K562 (cell line): ENCODE measurements at regions not wholly inside any gene's neighbourhood (a gene's known extent, or its start where the extent isn't known, plus 50 kb on each side); places are given as distances from the start of the nearest gene placed in this dataset.

ENCODE experiments used
- ATAC-seq: fragments of 200-7000 bp; cut with Tn5 transposase; 3 replicates; pipeline ENCODE4 v1.9.1; 2020; ENCODE audit warnings: moderate library complexity
- BruUV-seq: library from RNA; stranded (reverse); fragments of 400-500 nt; replicated peaks from 2 replicates; lab custom pipeline; 2021; lab: Mats Ljungman, UMichigan
- CTCF ChIA-PET: fragments of 300-600 bp; formaldehyde crosslinking; extraction: SDS; loops from one replicate; lab custom pipeline; 2021; ENCODE audit warnings: low intra/inter-chr PET ratio; lab: Yijun Ruan, JAX
- POLR2A ChIA-PET: fragments of 300-600, 350-650 bp; sonication (Branson Sonifier 250); formaldehyde crosslinking; extraction: SDS; loops from one replicate; lab custom pipeline; 2021; ENCODE audit warnings: antibody characterized with exemption, inconsistent platforms; lab: Yijun Ruan, JAX
- DNase-seq, 4 experiments: peaks; one replicate each; pipeline versions ENCODE4 v3.0.0 to v3.0.0-alpha.2; 2011 to 2018; ENCODE audit warnings: low spot score in 3 of 4, mixed read lengths in 3 of 4; ENCODE audit errors: extremely low read depth in 1 of 4
- FAIRE-seq: peaks from 2 replicates; lab custom pipeline; 2011; peaks lifted over from hg19 to GRCh38; lab: Jason Lieb, UNC
- H2AFZ ChIP-seq: 2 replicates; pipeline ENCODE4 v1.6.0; 2011; ENCODE audit warnings: low read depth, low read length, control low read depth, inconsistent platforms
- H3K27ac ChIP-seq: fragments of 200-600 bp; 3 replicates; pipeline ENCODE4 v1.8.0; 2011; ENCODE audit warnings: low read depth, mild to moderate bottlenecking, control low read depth, inconsistent platforms, low read length, moderate library complexity, mixed read lengths; ENCODE audit errors: extremely low read depth
- H3K27me3 ChIP-seq, 2 experiments: fragments of 300-600 bp in 1 of 2; 2 replicates in 1 of 2; 3 replicates in 1 of 2; pipeline versions ENCODE4 v1.6.0 to v1.8.0; 2011; ENCODE audit warnings: inconsistent platforms in 2 of 2, low read length in 2 of 2, mild to moderate bottlenecking in 1 of 2, mixed read lengths in 1 of 2, moderate library complexity in 1 of 2; ENCODE audit not compliant: control insufficient read depth in 2 of 2, insufficient read depth in 2 of 2
- H3K36me3 ChIP-seq: fragments of 300-600 bp; 3 replicates; pipeline ENCODE4 v1.8.0; 2011; ENCODE audit warnings: mild to moderate bottlenecking, low read length, inconsistent platforms; ENCODE audit not compliant: control insufficient read depth, insufficient read depth
- H3K4me1 ChIP-seq, 2 experiments: fragments of 200-600 bp in 1 of 2; replicated peaks in 1 of 2; 2 replicates in 1 of 2; 3 replicates in 1 of 2; pipeline versions ENCODE4 v1.5.1 to v1.8.0; 2011; ENCODE audit warnings: inconsistent platforms in 2 of 2, low read length in 2 of 2, mild to moderate bottlenecking in 1 of 2, mixed read lengths in 1 of 2, moderate library complexity in 1 of 2; ENCODE audit not compliant: control insufficient read depth in 2 of 2, insufficient read depth in 2 of 2
- H3K4me2 ChIP-seq: 2 replicates; pipeline ENCODE4 v1.6.1; 2011; ENCODE audit warnings: low read length, control low read depth, inconsistent platforms, mixed read lengths; ENCODE audit not compliant: insufficient read depth
- H3K4me3 ChIP-seq: fragments of 200-600 bp; sonication (generic), shearing (Covaris generic); 2 replicates; pipeline ENCODE4 v1.5.1; 2016; ENCODE audit warnings: control low read depth, inconsistent platforms
- H3K79me2 ChIP-seq: fragments of 200-600 bp; 3 replicates; pipeline ENCODE4 v1.8.0; 2011; ENCODE audit warnings: low read length, inconsistent platforms; ENCODE audit not compliant: control insufficient read depth, insufficient read depth
- H3K9ac ChIP-seq, 2 experiments: 2 replicates each; pipeline versions ENCODE4 v1.6.0 to v1.6.1; 2011; ENCODE audit warnings: low read depth in 2 of 2, low read length in 2 of 2, control low read depth in 1 of 2, inconsistent platforms in 1 of 2, mild to moderate bottlenecking in 1 of 2, mixed read lengths in 1 of 2; ENCODE audit not compliant: insufficient read depth in 1 of 2
- H3K9me1 ChIP-seq: one replicate; pipeline ENCODE4 v1.6.0; 2011; ENCODE audit warnings: inconsistent platforms, mild to moderate bottlenecking, low read length, moderate library complexity; ENCODE audit not compliant: control insufficient read depth, insufficient read depth
- H3K9me3 ChIP-seq: replicated peaks from 2 replicates; pipeline ENCODE4 v1.5.1; 2011; ENCODE audit warnings: low read depth, low read length, inconsistent platforms; ENCODE audit not compliant: control insufficient read depth, insufficient read depth
- H4K20me1 ChIP-seq: replicated peaks from 2 replicates; pipeline ENCODE4 v1.6.1; 2011; ENCODE audit warnings: low read length, inconsistent platforms, mixed read lengths; ENCODE audit not compliant: control insufficient read depth, insufficient read depth
- CSDE1 ChIP-seq, 2 experiments: fragments of 450-650 bp; IDR thresholded peaks; 2 replicates each; pipeline ENCODE4 v1.6.1; 2016; ENCODE audit warnings: mild to moderate bottlenecking in 1 of 2
- DACH1 ChIP-seq: fragments of 450-650 bp; IDR thresholded peaks from 2 replicates; pipeline ENCODE4 v1.6.1; 2018; ENCODE audit not compliant: partially characterized antibody
- DNMT1 ChIP-seq: fragments of 450-650 bp; IDR thresholded peaks from 2 replicates; pipeline ENCODE4 v1.6.1; 2016; ENCODE audit warnings: antibody characterized with exemption, mild to moderate bottlenecking
- HMG20B ChIP-seq: fragments of 250-450 bp; sonication (Bioruptor Pico); IDR thresholded peaks from 2 replicates; pipeline ENCODE4 v1.5.0; 2021; ENCODE audit warnings: mild to moderate bottlenecking
- NCOA4 ChIP-seq: fragments of 450-650 bp; IDR thresholded peaks from 2 replicates; pipeline ENCODE4 v1.6.1; 2018; ENCODE audit warnings: mild to moderate bottlenecking; ENCODE audit not compliant: partially characterized antibody
- POLR2AphosphoS2 ChIP-seq: IDR thresholded peaks from 2 replicates; pipeline ENCODE4 v1.6.1; 2012; ENCODE audit warnings: low read length, improper control_type of control experiment
- POLR2G ChIP-seq: fragments of 200-400 bp; formaldehyde crosslinking; IDR thresholded peaks from 2 replicates; pipeline ENCODE4 v1.6.1; 2017; ENCODE audit warnings: low read depth, mild to moderate bottlenecking, antibody characterized with exemption, low read length, moderate library complexity
- SRSF7 ChIP-seq: fragments of 200-400 bp; formaldehyde crosslinking; optimal IDR thresholded peaks from 2 replicates; pipeline ENCODE3; 2017; ENCODE audit warnings: mild to moderate bottlenecking, low read depth, low read length
- TBP ChIP-seq: optimal IDR thresholded peaks from 2 replicates; pipeline ENCODE3; 2011; ENCODE audit warnings: low read depth, low read length, improper control_type of control experiment
- TSC22D4 ChIP-seq: fragments of 450-650 bp; IDR thresholded peaks from 2 replicates; pipeline ENCODE4 v1.6.1; 2016; ENCODE audit warnings: missing genetic modification characterization, missing biosample characterization, control low read depth
- ZNF253 ChIP-seq: fragments of 250-450 bp; sonication (Bioruptor Pico); conservative IDR thresholded peaks from 2 replicates; pipeline ENCODE4 v1.6.1; 2021; ENCODE audit warnings: mild to moderate bottlenecking
- ZNF507 ChIP-seq: conservative IDR thresholded peaks from 2 replicates; pipeline ENCODE4 v1.6.1; 2017; ENCODE audit warnings: missing genetic modification characterization, missing compliant biosample characterization
- ZNF77 ChIP-seq: fragments of 250-450 bp; sonication (Bioruptor Pico); IDR thresholded peaks from 2 replicates; pipeline ENCODE4 v1.5.0; 2020
- WGBS: fragments of 100-300 bp; shearing (Covaris generic); methylation state at CpG from one replicate; pipeline ENCODE4 v1.1.6; 2016; ENCODE audit warnings: low coverage, mixed read lengths; ENCODE audit not compliant: insufficient coverage; ENCODE audit errors: missing lambda C conversion rate; 5-methylcytosine and 5-hydroxymethylcytosine counted together
- in situ Hi-C: fragments of 300-500 bp; cut with MboI; formaldehyde crosslinking; loops from 4 replicates; pipeline ENCODE4 v1.15.0; 2018; ENCODE audit warnings: inconsistent platforms, mixed read lengths
- intact Hi-C: fragments of 100-400 bp; cut with micrococcal nuclease; formaldehyde crosslinking; loops from 2 replicates; pipeline ENCODE4 v1.14.2; 2022
- TF ChIP-seq, protein P1 (sequence below): sonication (generic); formaldehyde crosslinking; IDR thresholded peaks from 2 replicates; pipeline ENCODE4 v1.8.1; 2022; ENCODE audit warnings: missing genetic modification reagents
- TF ChIP-seq, protein P2 (sequence below): fragments of 450-650 bp; IDR thresholded peaks from 2 replicates; pipeline ENCODE4 v1.6.1; 2016; ENCODE audit warnings: antibody characterized with exemption
- TF ChIP-seq, protein P3 (sequence below): fragments of 450-650 bp; formaldehyde crosslinking; IDR thresholded peaks from 2 replicates; pipeline ENCODE4 v1.4.0; 2020; ENCODE audit warnings: mild to moderate bottlenecking

DNA sequence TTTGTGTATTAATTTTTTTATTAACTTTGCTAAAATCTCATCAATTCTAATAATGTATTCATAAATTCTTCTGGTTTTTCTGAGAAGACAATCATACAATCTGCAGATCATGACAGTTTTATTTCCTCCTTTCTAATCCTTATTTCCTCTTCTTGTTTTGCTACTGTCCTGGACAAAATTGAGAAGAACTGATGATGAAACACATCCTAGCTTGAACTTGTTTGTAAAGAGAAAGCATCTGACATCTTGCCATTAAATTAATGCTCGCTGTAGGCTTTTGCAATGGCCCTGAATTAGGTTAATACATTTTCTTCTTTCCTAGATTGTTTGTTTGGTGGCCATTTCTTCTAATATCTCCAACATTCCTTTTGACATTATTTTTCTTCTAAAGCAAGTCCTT is 110.9 kb upstream of the TPM1 start:
- 0% methylated on average over 1 of the region's 1 CpG for WGBS
- Histone ChIP-seq H3K4me1 (peaks cover 0 to 2% of the 10 kb centered on the region in 2 experiments; a peak in 1 of 5 replicates), H3K27ac (no peak overlapping the region), H3K36me3 (no peaks in the 10 kb centered on the region), H3K4me3 (no peak overlapping the region), H3K4me2 (no peak overlapping the region), H3K27me3 (peaks cover 12 to 33% of the 10 kb centered on the region in 2 experiments; a peak in 4 of 5 replicates), H3K9ac (no peak overlapping the region), H2AFZ (no peak overlapping the region), H3K79me2 (no peaks in the 10 kb centered on the region), H3K9me1 (no peaks in the 10 kb centered on the region), H4K20me1 (no peaks in the 10 kb centered on the region), H3K9me3 (no peaks in the 10 kb centered on the region)
- intact Hi-C loops, result no loop called here
- ATAC-seq, result no peak
- CTCF ChIA-PET, result no interaction called here
- no peak for DNase-seq
- FAIRE-seq, result no peak
- in situ Hi-C loops, result no loop called here
- no TSS peak for BruUV-seq
- TF ChIP-seq SRSF7 (no peak), ZNF77 (CRISPR knock-in tag) (no peak), ZNF507 (tag) (no peak), CSDE1 (IDR thresholded peaks at IDR 0.05) (no peak), NCOA4 (no peak), DNMT1 (no peak), DACH1 (no peak), HMG20B (no peak), POLR2G (no peak), TSC22D4 (tag) (no peak), POLR2AphosphoS2 (no peak), ZNF253 (CRISPR knock-in tag) (no peak), TBP (no peak)
- TF ChIP-seq, protein P1, sequence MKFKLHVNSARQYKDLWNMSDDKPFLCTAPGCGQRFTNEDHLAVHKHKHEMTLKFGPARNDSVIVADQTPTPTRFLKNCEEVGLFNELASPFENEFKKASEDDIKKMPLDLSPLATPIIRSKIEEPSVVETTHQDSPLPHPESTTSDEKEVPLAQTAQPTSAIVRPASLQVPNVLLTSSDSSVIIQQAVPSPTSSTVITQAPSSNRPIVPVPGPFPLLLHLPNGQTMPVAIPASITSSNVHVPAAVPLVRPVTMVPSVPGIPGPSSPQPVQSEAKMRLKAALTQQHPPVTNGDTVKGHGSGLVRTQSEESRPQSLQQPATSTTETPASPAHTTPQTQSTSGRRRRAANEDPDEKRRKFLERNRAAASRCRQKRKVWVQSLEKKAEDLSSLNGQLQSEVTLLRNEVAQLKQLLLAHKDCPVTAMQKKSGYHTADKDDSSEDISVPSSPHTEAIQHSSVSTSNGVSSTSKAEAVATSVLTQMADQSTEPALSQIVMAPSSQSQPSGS (CRISPR knock-in tag), result no peak
- TF ChIP-seq, protein P2, sequence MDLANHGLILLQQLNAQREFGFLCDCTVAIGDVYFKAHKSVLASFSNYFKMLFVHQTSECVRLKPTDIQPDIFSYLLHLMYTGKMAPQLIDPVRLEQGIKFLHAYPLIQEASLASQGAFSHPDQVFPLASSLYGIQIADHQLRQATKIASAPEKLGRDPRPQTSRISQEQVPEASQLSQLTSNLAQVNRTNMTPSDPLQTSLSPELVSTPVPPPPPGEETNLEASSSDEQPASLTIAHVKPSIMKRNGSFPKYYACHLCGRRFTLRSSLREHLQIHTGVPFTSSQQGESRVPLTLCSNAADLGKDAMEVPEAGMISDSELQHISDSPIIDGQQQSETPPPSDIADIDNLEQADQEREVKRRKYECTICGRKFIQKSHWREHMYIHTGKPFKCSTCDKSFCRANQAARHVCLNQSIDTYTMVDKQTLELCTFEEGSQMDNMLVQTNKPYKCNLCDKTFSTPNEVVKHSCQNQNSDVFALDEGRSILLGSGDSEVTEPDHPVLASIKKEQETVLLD, result no peak
- TF ChIP-seq, protein P3, sequence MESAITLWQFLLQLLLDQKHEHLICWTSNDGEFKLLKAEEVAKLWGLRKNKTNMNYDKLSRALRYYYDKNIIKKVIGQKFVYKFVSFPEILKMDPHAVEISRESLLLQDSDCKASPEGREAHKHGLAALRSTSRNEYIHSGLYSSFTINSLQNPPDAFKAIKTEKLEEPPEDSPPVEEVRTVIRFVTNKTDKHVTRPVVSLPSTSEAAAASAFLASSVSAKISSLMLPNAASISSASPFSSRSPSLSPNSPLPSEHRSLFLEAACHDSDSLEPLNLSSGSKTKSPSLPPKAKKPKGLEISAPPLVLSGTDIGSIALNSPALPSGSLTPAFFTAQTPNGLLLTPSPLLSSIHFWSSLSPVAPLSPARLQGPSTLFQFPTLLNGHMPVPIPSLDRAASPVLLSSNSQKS (CRISPR knock-in tag), result no peak
- POLR2A ChIA-PET, result no interaction called here
